Mesendoderm (in vitro differentiated cells): ENCODE measurements at regions not wholly inside any gene's neighbourhood (a gene's known extent, or its start where the extent isn't known, plus 50 kb on each side); places are given as distances from the start of the nearest gene placed in this dataset.

Experiments
- DNase-seq: peaks from one replicate; pipeline ENCODE4 v3.0.0; 2013
- H2AK5ac ChIP-seq: 2 replicates; pipeline ENCODE4 v1.6.1; 2013; ENCODE audit warnings: low read length, inconsistent platforms
- H2BK120ac ChIP-seq: 2 replicates; pipeline ENCODE4 v1.6.1; 2013; ENCODE audit warnings: low read depth, mild to moderate bottlenecking, low read length, moderate library complexity, mixed read lengths
- H2BK15ac ChIP-seq: replicated peaks from 2 replicates; pipeline ENCODE4 v1.6.1; 2013; ENCODE audit warnings: low read depth, mild to moderate bottlenecking, moderate library complexity
- H2BK5ac ChIP-seq: 2 replicates; pipeline ENCODE4 v1.6.1; 2013; ENCODE audit warnings: low read length, inconsistent platforms
- H3K18ac ChIP-seq: 2 replicates; pipeline ENCODE4 v1.6.1; 2013; ENCODE audit warnings: mild to moderate bottlenecking, low read length, mixed read lengths
- H3K23ac ChIP-seq: one replicate; pipeline ENCODE4 v1.6.1; 2013; ENCODE audit warnings: low read length
- H3K27ac ChIP-seq: 2 replicates; pipeline ENCODE4 v1.5.1; 2013; ENCODE audit warnings: low read depth, mild to moderate bottlenecking, inconsistent platforms, low read length, moderate library complexity
- H3K27me3 ChIP-seq: 2 replicates; pipeline ENCODE4 v1.6.1; 2013; ENCODE audit warnings: low read length, control low read depth, mild to moderate bottlenecking, inconsistent platforms; ENCODE audit not compliant: insufficient read depth, poor library complexity
- H3K36me3 ChIP-seq: 2 replicates; pipeline ENCODE4 v1.6.1; 2013; ENCODE audit warnings: low read length, inconsistent platforms; ENCODE audit not compliant: control insufficient read depth, insufficient read depth
- H3K4ac ChIP-seq: one replicate; pipeline ENCODE4 v1.6.1; 2013; ENCODE audit warnings: low read depth, mild to moderate bottlenecking, low read length, moderate library complexity
- H3K4me1 ChIP-seq: 2 replicates; pipeline ENCODE4 v1.6.1; 2013; ENCODE audit warnings: low read depth, low read length, inconsistent platforms; ENCODE audit not compliant: control insufficient read depth
- H3K4me2 ChIP-seq: 2 replicates; pipeline ENCODE4 v1.6.1; 2013; ENCODE audit warnings: low read length
- H3K4me3 ChIP-seq: 2 replicates; pipeline ENCODE4 v1.5.1; 2013; ENCODE audit warnings: mild to moderate bottlenecking, low read length
- H3K56ac ChIP-seq: one replicate; pipeline ENCODE4 v1.6.1; 2013; ENCODE audit warnings: low read length
- H3K79me1 ChIP-seq: 2 replicates; pipeline ENCODE4 v1.6.1; 2013; ENCODE audit warnings: low read length, inconsistent platforms
- H3K79me2 ChIP-seq: 2 replicates; pipeline ENCODE4 v1.6.1; 2013; ENCODE audit warnings: mild to moderate bottlenecking, low read length; ENCODE audit not compliant: control insufficient read depth, insufficient read depth
- H3K9ac ChIP-seq: 2 replicates; pipeline ENCODE4 v1.6.1; 2013; ENCODE audit warnings: low read length, inconsistent platforms
- H4K5ac ChIP-seq: one replicate; pipeline ENCODE4 v1.6.1; 2013; ENCODE audit warnings: low read length
- H4K8ac ChIP-seq: one replicate; pipeline ENCODE4 v1.6.1; 2013; ENCODE audit warnings: low read depth, mild to moderate bottlenecking, control low read depth, low read length, moderate library complexity
- WGBS: extraction: QIAGEN DNeasy Blood & Tissue Kit; methylation state at CpG from one replicate; pipeline ENCODE4 v1.1.7; 2013; ENCODE audit warnings: low lambda C conversion rate, missing lambda C conversion rate; ENCODE audit not compliant: insufficient coverage; ENCODE audit errors: extremely low coverage; 5-methylcytosine and 5-hydroxymethylcytosine counted together

- H3K27ac ChIP-seq = no peak overlapping the region
- no peak for DNase-seq
These were observed 1869.8 kb downstream of the MAT2B start for GRCh38 chr5:165375201-165375600.

GRCh38 chr5:165393839-165394238 is 1888.4 kb downstream of the MAT2B start:
- Histone ChIP-seq H3K4me3 (no peak overlapping the region), H2AK5ac (no peak overlapping the region)

More at GRCh38 chr5:165375201-165375600, 1869.8 kb downstream of the MAT2B start:
- Histone ChIP-seq H3K4me3 (no peak overlapping the region), H4K5ac (no peak overlapping the region), H3K4me1 (no peaks in the 10 kb centered on the region), H2BK15ac (no peak overlapping the region), H3K79me2 (no peaks in the 10 kb centered on the region), H3K27me3 (no peaks in the 10 kb centered on the region), H3K79me1 (no peaks in the 10 kb centered on the region), H2AK5ac (no peak overlapping the region), H3K4ac (no peak overlapping the region), H3K18ac (no peak overlapping the region), H3K56ac (no peak overlapping the region), H3K23ac (no peak overlapping the region), H3K4me2 (no peak overlapping the region), H2BK120ac (no peak overlapping the region), H3K9ac (no peak overlapping the region), H2BK5ac (no peak overlapping the region), H3K36me3 (no peaks in the 10 kb centered on the region), H4K8ac (no peak overlapping the region)
- WGBS = no CpG with 5 or more reads among the region's 2 CpGs

GRCh38 chr5:165397516-165397915 is 1892.1 kb downstream of the MAT2B start:
- no peak overlapping the region for H3K9ac ChIP-seq
- no peaks in the 10 kb centered on the region for H3K79me1 ChIP-seq
- H3K56ac ChIP-seq = no peak overlapping the region
- H2BK120ac ChIP-seq = no peak overlapping the region
- no peak overlapping the region for H3K23ac ChIP-seq
- H4K8ac ChIP-seq = no peak overlapping the region
- no peak overlapping the region for H3K27ac ChIP-seq
- no peaks in the 10 kb centered on the region for H3K36me3 ChIP-seq
- no peak overlapping the region for H4K5ac ChIP-seq
- no peaks in the 10 kb centered on the region for H3K79me2 ChIP-seq
- no peak overlapping the region for H2BK5ac ChIP-seq
- H3K4ac ChIP-seq = no peak overlapping the region
- no peak overlapping the region for H2AK5ac ChIP-seq
- no peak overlapping the region for H3K4me2 ChIP-seq
- H3K4me1 ChIP-seq = no peaks in the 10 kb centered on the region
- H3K4me3 ChIP-seq = no peak overlapping the region
- H2BK15ac ChIP-seq = no peak overlapping the region
- no peaks in the 10 kb centered on the region for H3K27me3 ChIP-seq
- H3K18ac ChIP-seq = no peak overlapping the region
- no CpG with 5 or more reads among the region's 1 CpG for WGBS
- DNase-seq = no peak

More at GRCh38 chr5:165393839-165394238, 1888.4 kb downstream of the MAT2B start:
- Histone ChIP-seq H3K36me3 (no peaks in the 10 kb centered on the region), H3K4me2 (no peak overlapping the region), H3K79me1 (no peaks in the 10 kb centered on the region), H4K8ac (no peak overlapping the region), H3K4me1 (no peaks in the 10 kb centered on the region), H3K27ac (no peak overlapping the region), H2BK15ac (no peak overlapping the region), H3K79me2 (no peaks in the 10 kb centered on the region), H2BK120ac (no peak overlapping the region), H3K27me3 (no peaks in the 10 kb centered on the region), H4K5ac (no peak overlapping the region), H3K23ac (no peak overlapping the region), H3K56ac (no peak overlapping the region), H3K9ac (no peak overlapping the region), H3K18ac (no peak overlapping the region), H3K4ac (no peak overlapping the region), H2BK5ac (no peak overlapping the region)
- no peak for DNase-seq
- WGBS = no CpG with 5 or more reads among the region's 2 CpGs

GRCh38 chr5:165400086-165400485 is 1894.7 kb downstream of the MAT2B start:
- H2AK5ac ChIP-seq = no peak overlapping the region
- no peak overlapping the region for H3K9ac ChIP-seq
- no peak overlapping the region for H2BK5ac ChIP-seq
- H3K4me1 ChIP-seq = no peaks in the 10 kb centered on the region
- H3K27ac ChIP-seq = no peak overlapping the region
- no peak overlapping the region for H3K23ac ChIP-seq
- H3K36me3 ChIP-seq = no peaks in the 10 kb centered on the region
- H3K79me1 ChIP-seq = no peaks in the 10 kb centered on the region
- no peak for DNase-seq
- no peak overlapping the region for H4K8ac ChIP-seq
- no peak overlapping the region for H3K4me3 ChIP-seq
- no peak overlapping the region for H3K18ac ChIP-seq
- no peak overlapping the region for H2BK120ac ChIP-seq
- no peak overlapping the region for H3K4me2 ChIP-seq
- no peak overlapping the region for H2BK15ac ChIP-seq
- H4K5ac ChIP-seq = no peak overlapping the region
- no peak overlapping the region for H3K4ac ChIP-seq
- H3K79me2 ChIP-seq = no peaks in the 10 kb centered on the region
- no peak overlapping the region for H3K56ac ChIP-seq
- H3K27me3 ChIP-seq = no peaks in the 10 kb centered on the region

GRCh38 chr5:165404917-165405316 is 1899.5 kb downstream of the MAT2B start:
- H4K8ac ChIP-seq = no peak overlapping the region
- no peak for DNase-seq
- no peak overlapping the region for H2BK120ac ChIP-seq
- no peak overlapping the region for H2BK5ac ChIP-seq
- H2BK15ac ChIP-seq = no peak overlapping the region
- no peak overlapping the region for H3K27ac ChIP-seq
- H3K23ac ChIP-seq = no peak overlapping the region
- no CpG with 5 or more reads among the region's 2 CpGs for WGBS
- no peak overlapping the region for H3K18ac ChIP-seq
- H3K36me3 ChIP-seq = no peaks in the 10 kb centered on the region
- no peaks in the 10 kb centered on the region for H3K79me2 ChIP-seq
- H3K56ac ChIP-seq = no peak overlapping the region
- no peak overlapping the region for H3K4me2 ChIP-seq
- H3K4me1 ChIP-seq = no peaks in the 10 kb centered on the region
- H3K79me1 ChIP-seq = no peaks in the 10 kb centered on the region
- H3K27me3 ChIP-seq = no peaks in the 10 kb centered on the region
- H2AK5ac ChIP-seq = no peak overlapping the region
- no peak overlapping the region for H4K5ac ChIP-seq
- H3K4ac ChIP-seq = no peak overlapping the region
- H3K4me3 ChIP-seq = no peak overlapping the region
- H3K9ac ChIP-seq = no peak overlapping the region

GRCh38 chr5:165405340-165405739 is 1899.9 kb downstream of the MAT2B start:
- no peak overlapping the region for H3K27ac ChIP-seq
- H2BK120ac ChIP-seq = no peak overlapping the region
- no peak overlapping the region for H3K4ac ChIP-seq
- no peak overlapping the region for H3K23ac ChIP-seq
- no peak for DNase-seq
- no peak overlapping the region for H4K8ac ChIP-seq
- H3K79me2 ChIP-seq = no peaks in the 10 kb centered on the region
- no peak overlapping the region for H3K56ac ChIP-seq
- H3K18ac ChIP-seq = no peak overlapping the region
- no peak overlapping the region for H4K5ac ChIP-seq
- no peaks in the 10 kb centered on the region for H3K79me1 ChIP-seq
- H2BK5ac ChIP-seq = no peak overlapping the region
- H3K4me1 ChIP-seq = no peaks in the 10 kb centered on the region
- WGBS = no CpG with 5 or more reads among the region's 1 CpG
- H2BK15ac ChIP-seq = no peak overlapping the region
- H3K9ac ChIP-seq = no peak overlapping the region
- H3K4me3 ChIP-seq = no peak overlapping the region
- no peak overlapping the region for H2AK5ac ChIP-seq
- no peaks in the 10 kb centered on the region for H3K27me3 ChIP-seq
- H3K4me2 ChIP-seq = no peak overlapping the region
- no peaks in the 10 kb centered on the region for H3K36me3 ChIP-seq
